IPS DF 19.7 (cell line): ENCODE measurements at regions not wholly inside any gene's neighbourhood (a gene's known extent, or its start where the extent isn't known, plus 50 kb on each side); places are given as distances from the start of the nearest gene placed in this dataset.
"Not testable (repeated sequence)": the region's sequence is repeated elsewhere in the genome, so short reads cannot be mapped to it uniquely, and the experiment has no call there.

Source experiments
- DNase-seq: peaks from one replicate; pipeline ENCODE4 v3.0.0-alpha.2; 2013; ENCODE audit warnings: low read depth, low spot score

DNA sequence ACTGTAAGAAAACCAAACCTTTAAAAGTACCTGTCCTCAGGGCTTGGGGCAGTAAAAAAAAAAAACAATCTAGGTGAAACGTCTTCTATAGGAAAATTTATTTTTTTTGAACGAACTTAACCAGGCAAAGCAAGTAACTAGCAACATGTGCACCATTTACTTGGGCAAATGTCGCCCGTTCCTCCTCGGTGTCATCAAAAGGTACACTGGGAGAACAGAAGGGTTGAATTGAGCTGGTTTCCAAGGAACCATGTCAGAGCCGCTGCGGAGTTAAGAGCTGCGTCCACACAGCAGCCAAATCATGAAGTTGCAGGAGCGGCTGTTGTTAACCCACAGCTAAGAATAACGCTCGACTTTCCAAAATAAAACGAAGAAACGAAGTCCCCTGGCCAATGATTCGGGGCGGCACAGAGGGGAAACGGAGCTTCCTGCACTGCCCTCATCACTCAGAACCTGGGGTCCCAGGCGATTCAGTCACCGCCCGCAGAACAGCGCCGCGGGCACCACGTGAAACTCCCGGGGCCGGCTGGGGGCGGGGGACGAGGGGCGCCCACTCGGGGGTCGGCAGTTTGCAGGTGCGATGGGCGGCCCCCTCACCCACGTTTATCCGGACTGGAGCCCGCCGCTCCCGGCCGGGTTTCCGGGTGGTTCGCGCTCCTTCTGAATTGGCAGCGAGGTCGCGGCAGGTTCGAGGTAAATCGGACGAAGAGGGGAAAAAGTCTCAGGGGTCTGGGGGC is 53.6 kb upstream of the PLGLB1 start:
- DNase-seq, result not testable (repeated sequence)

DNA sequence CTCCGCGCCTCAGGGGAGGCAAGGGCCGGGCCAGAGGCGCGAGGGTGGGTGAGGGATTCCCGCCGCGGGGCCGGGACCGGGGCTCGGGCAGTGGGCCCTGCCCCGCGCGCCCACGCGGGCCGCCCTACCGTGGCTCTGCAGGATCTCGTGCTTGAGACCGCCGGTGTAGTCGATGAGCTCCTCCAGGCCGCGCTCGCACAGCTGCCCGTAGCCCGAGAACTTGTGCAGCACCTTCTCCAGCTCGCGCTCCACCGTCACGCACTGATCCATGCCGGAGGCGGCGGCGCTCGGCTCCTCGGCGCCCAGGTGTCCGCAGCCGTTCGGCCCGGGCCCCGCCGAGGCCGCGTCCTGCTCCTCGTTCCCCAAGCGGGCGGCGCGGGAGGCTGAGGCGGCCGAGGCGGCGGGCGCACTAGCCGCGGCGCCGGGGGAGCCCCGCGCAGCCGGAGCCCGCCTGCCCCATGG is 54.2 kb upstream of the PLGLB1 start:
- DNase-seq, result not testable (repeated sequence)

GRCh38 chr2:87076253-87077123 is 54.8 kb upstream of the PLGLB1 start:
- DNase-seq, result not testable (repeated sequence)

DNA sequence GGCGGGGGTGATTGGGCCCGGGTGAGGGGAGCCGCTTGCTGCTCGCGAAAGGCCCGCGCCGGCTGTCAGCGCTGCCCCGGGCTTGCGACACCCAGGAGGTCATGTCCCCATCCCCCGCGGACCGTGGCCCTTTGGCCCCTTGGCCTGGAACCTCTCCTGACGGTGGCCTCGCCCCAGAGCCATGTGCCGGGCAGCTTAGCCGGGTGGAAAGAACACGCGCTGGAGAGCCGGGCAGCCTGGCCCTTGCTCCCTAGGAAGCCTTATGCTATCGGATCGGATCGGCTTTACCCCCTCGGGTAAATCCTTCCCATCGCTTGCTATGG is 55.4 kb upstream of the PLGLB1 start:
- DNase-seq, result not testable (repeated sequence)

DNA sequence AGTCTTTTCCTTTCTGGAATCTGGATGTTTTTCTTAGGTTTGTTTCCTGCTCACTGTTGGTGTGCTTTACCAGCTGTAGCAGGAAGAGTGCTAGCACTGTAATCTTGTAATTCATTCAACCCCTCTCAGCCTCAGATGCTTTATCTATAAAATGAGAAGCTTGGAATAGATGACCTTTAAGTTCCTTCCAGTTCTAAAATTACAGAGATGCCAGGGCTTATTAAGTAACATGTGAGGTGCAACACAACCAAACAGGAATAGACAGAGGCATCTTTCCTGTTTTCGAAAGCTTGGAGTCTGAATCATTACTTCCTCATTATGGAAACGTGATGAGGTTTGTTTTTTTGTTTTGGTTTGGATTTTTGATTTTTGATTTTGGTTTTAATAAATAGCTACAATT is 60.1 kb upstream of the PLGLB1 start:
- DNase-seq, result not testable (repeated sequence)

DNA sequence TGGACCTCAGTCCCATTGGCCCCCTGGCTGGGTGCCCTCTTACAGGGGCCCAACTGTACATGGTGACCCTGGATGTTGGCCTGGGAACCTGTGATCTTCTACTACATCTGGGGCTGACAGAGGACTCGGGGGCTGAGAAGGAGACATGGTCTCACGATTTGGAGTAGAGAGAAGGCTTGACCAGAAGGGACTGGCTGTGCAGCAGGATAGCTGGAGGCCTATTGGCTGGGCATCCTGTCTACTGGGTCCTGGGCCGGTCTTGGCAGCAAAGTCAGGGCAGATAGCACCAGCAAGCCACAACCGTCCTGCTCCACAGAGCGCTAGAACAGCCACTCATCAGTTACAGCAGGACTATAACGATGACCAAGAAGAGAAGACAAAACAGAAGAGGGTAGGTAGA is 66.4 kb upstream of the PLGLB1 start:
- not testable (repeated sequence) for DNase-seq

DNA sequence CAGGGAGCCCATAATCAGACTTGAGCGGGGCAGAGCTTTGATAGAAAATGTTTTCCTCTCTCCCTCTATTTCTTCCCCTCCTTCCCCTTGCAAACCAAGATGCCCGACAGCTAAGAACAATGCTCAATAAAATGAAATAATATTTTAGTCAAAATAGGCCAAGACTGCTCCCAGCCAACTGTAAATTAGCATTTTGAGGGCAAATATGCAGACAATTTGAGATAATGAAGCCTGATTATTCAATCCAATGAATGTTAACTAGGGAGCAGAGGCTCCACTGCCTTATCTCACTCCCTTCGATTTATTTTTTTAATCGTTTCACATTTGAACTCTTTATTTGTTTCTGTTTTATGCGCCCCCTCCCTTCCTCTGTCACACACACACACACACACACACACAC is 67.8 kb upstream of the PLGLB1 start:
- DNase-seq, result not testable (repeated sequence)

GRCh38 chr2:87093252-87093651 is 71.6 kb upstream of the PLGLB1 start:
- not testable (repeated sequence) for DNase-seq

DNA sequence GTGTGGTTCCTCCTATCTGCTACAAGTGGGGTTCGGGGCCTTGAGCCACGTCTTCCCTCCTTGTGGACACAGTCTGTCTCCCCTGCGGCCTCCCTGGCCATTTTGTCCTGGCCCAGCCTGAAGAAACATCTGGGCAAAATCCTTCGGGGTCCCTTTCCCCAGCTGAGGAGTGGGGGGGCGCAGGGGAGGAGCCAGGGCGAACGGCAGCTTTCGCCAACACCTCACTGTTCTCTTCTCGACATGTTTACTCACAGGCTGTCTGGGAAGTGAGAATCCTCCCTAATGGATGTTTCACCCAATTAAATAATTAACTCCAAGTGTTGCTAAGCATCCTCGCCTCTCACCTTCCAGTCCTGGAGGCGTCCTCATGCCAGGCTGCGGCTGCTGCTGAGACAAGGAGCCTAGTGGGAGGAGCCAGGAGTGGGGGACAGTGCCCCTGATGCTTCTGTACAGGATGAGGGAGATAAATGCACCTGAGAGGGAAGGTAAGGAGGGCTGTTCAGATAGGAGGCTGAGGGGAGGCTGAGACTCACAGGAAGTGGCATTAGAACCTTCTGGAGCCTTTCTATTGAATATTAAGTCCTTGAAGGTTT is 72.4 kb upstream of the PLGLB1 start:
- not testable (repeated sequence) for DNase-seq

GRCh38 chr2:87095804-87096203 is 74.2 kb upstream of the PLGLB1 start:
- DNase-seq, result not testable (repeated sequence)

DNA sequence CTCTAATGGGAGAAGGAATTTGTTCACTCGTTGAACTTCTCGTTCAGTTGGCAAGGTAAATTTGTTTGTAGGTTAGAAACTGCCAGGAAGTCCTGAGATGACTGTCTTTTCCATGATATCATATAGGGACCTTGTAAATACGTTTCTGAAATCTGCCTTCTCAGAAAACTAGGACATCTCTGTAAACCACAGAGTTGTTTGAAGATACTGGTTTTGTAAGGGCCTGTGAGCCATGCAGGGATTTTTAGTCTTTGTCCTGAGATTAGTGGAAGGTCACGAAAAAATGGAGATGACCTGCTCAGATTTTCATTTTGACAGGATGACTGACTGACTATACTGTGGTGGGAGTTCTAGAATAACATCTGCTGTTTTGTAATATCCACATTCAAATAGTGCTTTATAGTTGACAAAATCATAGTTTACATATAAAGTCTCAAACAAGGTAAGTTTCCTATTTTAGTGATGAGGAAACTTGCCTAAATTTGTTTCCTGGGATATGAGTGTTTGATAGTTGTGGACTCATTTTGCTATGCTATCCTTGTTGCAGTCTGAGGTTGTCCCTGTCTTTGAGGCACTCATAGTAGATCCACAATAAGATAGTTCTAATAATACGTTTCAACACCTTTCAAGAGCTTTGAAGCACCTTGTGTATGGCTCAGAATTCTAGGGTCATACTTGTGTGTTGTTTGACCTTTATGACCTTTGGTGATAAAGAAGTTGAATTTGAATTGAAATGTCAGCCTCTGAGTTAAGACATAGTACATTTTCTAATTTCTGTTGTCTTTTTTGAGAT is 107.3 kb upstream of the PLGLB1 start:
- DNase-seq, result not testable (repeated sequence)

DNA sequence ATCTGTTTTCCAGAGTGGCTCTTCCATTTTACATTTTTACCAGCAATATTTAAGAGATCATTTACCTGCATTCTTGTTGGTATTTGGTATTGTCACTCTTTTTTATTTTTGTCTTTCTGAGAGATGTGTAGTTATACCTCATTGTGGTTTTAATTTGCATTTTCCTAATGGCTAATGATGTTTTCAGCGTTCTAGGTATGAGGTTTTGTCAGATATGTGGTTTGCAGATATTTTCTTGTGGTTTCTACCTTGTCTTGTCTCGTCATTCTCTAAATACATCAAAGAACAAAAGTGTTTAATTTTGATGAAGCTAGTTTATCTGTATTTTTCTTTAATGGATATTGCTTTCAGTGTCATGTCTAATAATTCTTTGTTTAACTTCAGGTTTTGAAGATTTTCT is 110.9 kb upstream of the PLGLB1 start:
- not testable (repeated sequence) for DNase-seq

- DNase-seq, result not testable (repeated sequence)
Observed at GRCh38 chr2:87151835-87152493, 130.3 kb upstream of the PLGLB1 start.

DNA sequence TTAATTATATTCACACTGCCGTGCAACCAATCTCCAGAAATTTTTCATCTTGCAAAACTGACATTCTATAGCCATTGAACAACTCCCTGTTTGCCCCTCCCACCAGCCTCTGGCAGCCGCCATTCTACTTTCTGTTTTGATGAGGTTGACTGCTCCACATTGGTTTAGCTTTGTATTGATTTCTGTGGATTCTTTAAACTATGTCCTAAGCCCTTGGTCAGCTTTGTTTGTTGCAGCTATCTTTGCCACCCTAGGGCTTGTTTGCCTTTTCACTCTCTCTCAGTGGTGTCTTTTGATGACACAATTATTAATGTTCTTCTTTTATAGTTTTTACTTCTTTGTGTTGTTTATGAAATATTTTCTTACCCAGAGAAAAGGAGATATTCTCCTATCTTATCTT is 152.8 kb upstream of the PLGLB1 start:
- not testable (repeated sequence) for DNase-seq

DNA sequence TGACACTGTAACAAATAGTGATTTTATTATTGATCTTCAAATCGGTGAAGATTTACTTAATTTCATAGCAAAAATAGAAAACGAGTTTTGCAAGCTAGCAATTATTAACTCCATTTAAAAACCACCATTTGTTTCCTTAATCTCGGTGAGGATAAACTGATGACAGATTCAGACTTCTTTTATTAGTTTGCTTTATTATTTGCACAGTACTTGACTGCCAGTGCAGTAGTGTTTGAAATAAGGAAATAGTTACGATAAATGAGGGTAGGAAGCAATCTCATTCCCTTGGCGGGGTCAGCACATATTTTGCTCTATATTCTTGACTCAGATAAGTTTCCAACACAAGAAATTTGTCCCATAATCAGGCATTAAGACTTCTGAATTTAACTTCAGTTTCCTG is 161.7 kb upstream of the PLGLB1 start:
- DNase-seq, result not testable (repeated sequence)

DNA sequence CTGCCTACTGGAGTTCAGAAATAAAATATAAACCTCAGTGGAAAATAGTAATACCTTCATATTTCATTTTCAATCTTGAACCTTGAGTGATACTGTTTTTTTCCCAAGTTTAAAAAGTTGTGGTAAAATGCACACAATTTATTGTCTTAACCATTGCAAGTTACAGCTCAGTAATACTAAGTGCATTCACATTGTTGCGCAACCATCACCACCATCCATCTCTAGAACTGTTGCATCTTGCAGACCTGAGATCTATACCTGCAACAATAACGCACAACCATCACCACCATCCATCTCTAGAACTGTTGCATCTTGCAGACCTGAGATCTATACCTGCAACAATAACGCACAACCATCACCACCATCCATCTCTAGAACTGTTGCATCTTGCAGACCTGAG is 162.6 kb upstream of the PLGLB1 start:
- not testable (repeated sequence) for DNase-seq

GRCh38 chr2:87189214-87189613 is 167.6 kb upstream of the PLGLB1 start:
- DNase-seq, result not testable (repeated sequence)

- DNase-seq, result not testable (repeated sequence)
Observed at GRCh38 chr2:87193336-87193735, 171.7 kb upstream of the PLGLB1 start.

GRCh38 chr2:87194254-87194999 is 172.8 kb upstream of the PLGLB1 start:
- DNase-seq, result not testable (repeated sequence)

- DNase-seq, result not testable (repeated sequence)
Observed at GRCh38 chr2:87196720-87197388, 175.2 kb upstream of the PLGLB1 start.
